LNCAP (cell line): ENCODE measurements at regions not wholly inside any gene's neighbourhood (a gene's known extent, or its start where the extent isn't known, plus 50 kb on each side); places are given as distances from the start of the nearest gene placed in this dataset.

Experiments used
- CTCF ChIP-seq: fragments of 450-650 bp; IDR thresholded peaks from 2 replicates; pipeline ENCODE4 v1.5.1; 2017; ENCODE audit warnings: mild to moderate bottlenecking

GRCh38 chr5:2696156-2696807 lies 55.2 kb downstream of the IRX2 start:
- no peak for TF ChIP-seq CTCF

GRCh38 chr5:2695200-2695891 lies 56.1 kb downstream of the IRX2 start:
- TF ChIP-seq CTCF: no peak; the same call in 1 of the 2 replicates

- TF ChIP-seq CTCF: no peak
Measured at GRCh38 chr5:2691530-2691929, 59.9 kb downstream of the IRX2 start.

GRCh38 chr5:2690293-2690692 lies 61.2 kb downstream of the IRX2 start:
- no peak for TF ChIP-seq CTCF

GRCh38 chr5:2688586-2688985 lies 62.9 kb downstream of the IRX2 start:
- no peak for TF ChIP-seq CTCF

- TF ChIP-seq CTCF: no peak
Measured at GRCh38 chr5:2687746-2688145, 63.7 kb downstream of the IRX2 start.

GRCh38 chr5:2686321-2687124 lies 65.0 kb downstream of the IRX2 start:
- no peak for TF ChIP-seq CTCF
